PFSK-1 (cell line): ENCODE measurements at regions not wholly inside any gene's neighbourhood (a gene's known extent, or its start where the extent isn't known, plus 50 kb on each side); places are given as distances from the start of the nearest gene placed in this dataset.

Source experiments
- FOXP2 ChIP-seq: optimal IDR thresholded peaks from 2 replicates; pipeline ENCODE3; 2011; ENCODE audit warnings: borderline replicate concordance, control low read depth, inconsistent platforms; ENCODE audit not compliant: insufficient read depth; ENCODE audit errors: extremely low read length, extremely low read depth
- POLR2AphosphoS5 ChIP-seq: IDR thresholded peaks from 2 replicates; pipeline ENCODE4 v1.6.1; 2012; ENCODE audit warnings: low read depth, mild to moderate bottlenecking, control low read depth, low read length, moderate library complexity
- SIN3A ChIP-seq: IDR thresholded peaks from 2 replicates; pipeline ENCODE4 v1.6.1; 2012; ENCODE audit warnings: mild to moderate bottlenecking, low read length, moderate library complexity, borderline replicate concordance; ENCODE audit not compliant: insufficient read depth
- TAF1 ChIP-seq: IDR thresholded peaks from 2 replicates; pipeline ENCODE4 v1.6.1; 2012; ENCODE audit warnings: low read length, control low read depth, borderline replicate concordance; ENCODE audit not compliant: insufficient read depth
- TF ChIP-seq, protein P1 (sequence below), 2 experiments: IDR thresholded peaks; 2 replicates each; pipeline versions ENCODE4 v1.6.1 to v1.8.0; 2011 to 2012; ENCODE audit warnings: low read depth in 2 of 2, low read length in 2 of 2, control low read depth in 1 of 2, inconsistent platforms in 1 of 2, mild to moderate bottlenecking in 1 of 2, moderate library complexity in 1 of 2; ENCODE audit not compliant: insufficient read depth in 1 of 2

DNA sequence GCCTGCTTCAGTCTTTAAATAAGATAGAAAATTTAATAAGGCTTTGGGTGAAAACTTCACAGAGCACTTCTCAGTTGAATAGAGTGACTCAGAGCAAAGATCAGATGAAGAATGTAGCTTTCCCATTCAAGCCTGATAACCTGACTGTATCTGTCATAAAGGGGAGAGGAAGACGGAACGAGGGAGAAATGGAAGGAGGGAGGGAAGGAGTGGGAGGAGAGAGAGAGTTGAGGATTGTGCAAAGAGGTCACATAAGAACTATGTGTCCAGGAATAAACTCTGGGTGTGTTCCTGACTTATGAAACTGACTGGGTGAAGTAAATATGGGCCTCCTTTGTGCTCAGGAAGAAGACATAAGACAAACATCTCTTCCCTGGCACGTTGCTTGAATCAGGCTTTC, 385.5 kb downstream of the LPIN1 start:
- TF ChIP-seq FOXP2: no peak
- TF ChIP-seq, protein P1, sequence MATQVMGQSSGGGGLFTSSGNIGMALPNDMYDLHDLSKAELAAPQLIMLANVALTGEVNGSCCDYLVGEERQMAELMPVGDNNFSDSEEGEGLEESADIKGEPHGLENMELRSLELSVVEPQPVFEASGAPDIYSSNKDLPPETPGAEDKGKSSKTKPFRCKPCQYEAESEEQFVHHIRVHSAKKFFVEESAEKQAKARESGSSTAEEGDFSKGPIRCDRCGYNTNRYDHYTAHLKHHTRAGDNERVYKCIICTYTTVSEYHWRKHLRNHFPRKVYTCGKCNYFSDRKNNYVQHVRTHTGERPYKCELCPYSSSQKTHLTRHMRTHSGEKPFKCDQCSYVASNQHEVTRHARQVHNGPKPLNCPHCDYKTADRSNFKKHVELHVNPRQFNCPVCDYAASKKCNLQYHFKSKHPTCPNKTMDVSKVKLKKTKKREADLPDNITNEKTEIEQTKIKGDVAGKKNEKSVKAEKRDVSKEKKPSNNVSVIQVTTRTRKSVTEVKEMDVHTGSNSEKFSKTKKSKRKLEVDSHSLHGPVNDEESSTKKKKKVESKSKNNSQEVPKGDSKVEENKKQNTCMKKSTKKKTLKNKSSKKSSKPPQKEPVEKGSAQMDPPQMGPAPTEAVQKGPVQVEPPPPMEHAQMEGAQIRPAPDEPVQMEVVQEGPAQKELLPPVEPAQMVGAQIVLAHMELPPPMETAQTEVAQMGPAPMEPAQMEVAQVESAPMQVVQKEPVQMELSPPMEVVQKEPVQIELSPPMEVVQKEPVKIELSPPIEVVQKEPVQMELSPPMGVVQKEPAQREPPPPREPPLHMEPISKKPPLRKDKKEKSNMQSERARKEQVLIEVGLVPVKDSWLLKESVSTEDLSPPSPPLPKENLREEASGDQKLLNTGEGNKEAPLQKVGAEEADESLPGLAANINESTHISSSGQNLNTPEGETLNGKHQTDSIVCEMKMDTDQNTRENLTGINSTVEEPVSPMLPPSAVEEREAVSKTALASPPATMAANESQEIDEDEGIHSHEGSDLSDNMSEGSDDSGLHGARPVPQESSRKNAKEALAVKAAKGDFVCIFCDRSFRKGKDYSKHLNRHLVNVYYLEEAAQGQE (IDR thresholded peaks at IDR 0.05; ENCODE audit: insufficient read depth in 1 of 2, low read depth in 2 of 2, low read length in 2 of 2): no peak
- TF ChIP-seq POLR2AphosphoS5: no peak
- TF ChIP-seq SIN3A: no peak
- TF ChIP-seq TAF1: no peak

DNA sequence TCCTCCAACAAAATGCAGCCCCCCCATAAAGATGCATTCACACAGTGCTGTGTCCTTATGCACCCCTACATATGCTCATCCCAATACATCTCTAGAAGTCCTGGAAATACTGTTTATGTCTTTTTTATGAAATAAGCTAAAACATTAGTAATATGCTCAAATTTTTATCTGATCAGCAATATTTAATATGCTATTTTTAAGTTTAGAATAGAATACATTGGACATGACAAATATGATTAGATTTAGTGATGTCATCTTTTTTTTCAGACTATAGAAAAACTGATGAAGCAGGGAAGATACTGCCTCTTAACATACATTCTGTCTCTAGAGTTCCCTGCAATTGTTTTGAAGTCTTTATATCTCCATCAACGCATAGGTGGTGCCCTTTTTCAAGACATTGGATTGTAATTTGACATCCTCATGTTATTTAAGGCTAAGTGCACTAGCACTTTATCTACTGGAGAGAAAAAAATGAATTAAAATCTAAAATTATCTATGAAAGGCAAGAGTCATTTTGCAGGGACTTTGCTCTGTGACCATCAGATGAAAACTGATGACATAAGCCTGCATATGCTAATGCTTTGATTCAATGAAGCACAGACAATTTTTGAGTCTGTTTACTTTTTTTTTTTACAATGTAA, 395.3 kb downstream of the LPIN1 start:
- TF ChIP-seq FOXP2: no peak
- no peak for TF ChIP-seq SIN3A
- TF ChIP-seq, protein P1 (IDR thresholded peaks at IDR 0.05; ENCODE audit: insufficient read depth in 1 of 2, low read depth in 2 of 2, low read length in 2 of 2): no peak
- no peak for TF ChIP-seq TAF1
- no peak for TF ChIP-seq POLR2AphosphoS5

DNA sequence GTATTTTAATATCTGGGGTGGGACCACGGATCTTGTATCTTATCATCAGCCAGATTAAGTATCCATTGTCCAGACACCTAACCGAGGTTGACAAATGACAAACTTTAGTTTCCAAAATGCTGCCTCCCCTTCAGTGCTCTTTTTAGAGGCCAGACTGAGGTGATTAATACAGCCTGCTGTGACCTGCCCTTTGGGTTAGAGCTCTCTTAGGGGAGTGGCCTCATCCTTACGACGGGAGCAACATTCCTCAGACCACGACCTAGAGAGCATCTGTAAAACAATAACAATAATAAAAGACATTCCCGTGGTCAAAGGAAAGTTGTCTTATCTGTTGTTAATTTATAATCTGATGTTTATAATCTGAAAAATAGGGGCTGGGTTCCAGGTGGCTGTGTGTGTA, 405.3 kb downstream of the LPIN1 start:
- TF ChIP-seq TAF1: no peak
- no peak for TF ChIP-seq FOXP2
- TF ChIP-seq, protein P1 (IDR thresholded peaks at IDR 0.05; ENCODE audit: insufficient read depth in 1 of 2, low read depth in 2 of 2, low read length in 2 of 2): no peak
- TF ChIP-seq SIN3A: no peak
- no peak for TF ChIP-seq POLR2AphosphoS5

DNA sequence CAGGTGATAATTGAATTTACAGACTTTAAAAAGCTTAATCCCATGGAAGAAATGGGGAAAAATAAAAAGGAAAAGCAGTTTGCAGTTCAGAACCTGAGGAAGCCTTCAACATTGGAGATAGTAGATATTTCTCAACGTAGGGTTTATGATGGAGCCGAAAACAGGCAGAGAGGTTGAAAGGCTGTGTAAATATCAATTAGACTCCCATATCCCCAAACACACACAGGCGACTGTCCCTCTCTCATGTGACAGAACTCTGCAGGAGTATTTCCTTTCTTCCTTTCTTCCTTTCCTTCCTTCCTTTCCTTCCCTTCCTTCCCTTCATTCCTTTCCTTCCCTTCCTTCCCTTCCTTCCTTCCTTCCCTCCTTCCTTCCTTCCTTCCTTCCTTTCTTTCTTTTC, 406.5 kb downstream of the LPIN1 start:
- TF ChIP-seq SIN3A (no peak), FOXP2 (no peak), TAF1 (no peak), POLR2AphosphoS5 (no peak)
- TF ChIP-seq, protein P1 (IDR thresholded peaks at IDR 0.05; ENCODE audit: insufficient read depth in 1 of 2, low read depth in 2 of 2, low read length in 2 of 2): no peak
